T-cell (primary cell): ENCODE measurements at regions not wholly inside any gene's neighbourhood (a gene's known extent, or its start where the extent isn't known, plus 50 kb on each side); places are given as distances from the start of the nearest gene placed in this dataset.
"Not testable (repeated sequence)": the region's sequence is repeated elsewhere in the genome, so short reads cannot be mapped to it uniquely, and the experiment has no call there.

Experiments
- ATAC-seq, 4 experiments: fragments of 200-7000 bp in 3 of 4; fragments of 150-1000 bp in 1 of 4; cut with Tn5 transposase; replicated peaks in 1 of 4; 1 replicate in 3 of 4; 2 replicates in 1 of 4; pipeline ENCODE4 v1.10.0; 2021; ENCODE audit warnings: moderate library complexity in 3 of 4, mild to moderate bottlenecking in 2 of 4, moderate number of reproducible peaks in 1 of 4
- CTCF ChIA-PET, 2 donors: fragments of 300-600 bp; sonication (Branson Sonifier 250); formaldehyde crosslinking; loops; one replicate each; lab custom pipeline; 2022; ENCODE audit warnings: antibody characterized with exemption in 2 of 2; lab: Charles Lee
- POLR2A ChIA-PET, 2 donors: fragments of 300-600 bp; sonication (Branson Sonifier 250); formaldehyde crosslinking; loops; one replicate each; lab custom pipeline; 2022; ENCODE audit warnings: antibody characterized with exemption in 2 of 2; lab: Charles Lee
- DNase-seq, 35 experiments: peaks; one replicate each; pipeline versions ENCODE4 v3.0.0 to v3.0.0-alpha.2; 2013 to 2023
- H3K27ac ChIP-seq: one replicate; pipeline ENCODE4 v1.5.1; 2013; ENCODE audit warnings: low read length
- H3K27me3 ChIP-seq, 2 experiments: replicated peaks in 1 of 2; 1 replicate in 1 of 2; 2 replicates in 1 of 2; pipeline versions ENCODE4 v1.6.1 to v1.7.0; 2013; ENCODE audit warnings: low read length in 1 of 2, mixed read lengths in 1 of 2; ENCODE audit not compliant: control insufficient read depth in 2 of 2, insufficient read depth in 2 of 2; ENCODE audit errors: extremely low read depth in 1 of 2
- H3K36me3 ChIP-seq, 2 donors: 1 replicate in 1 of 2; 2 replicates in 1 of 2; pipeline versions ENCODE4 v1.6.1 to v1.7.0; 2013; ENCODE audit warnings: low read length in 1 of 2; ENCODE audit not compliant: control insufficient read depth in 2 of 2, insufficient read depth in 1 of 2; ENCODE audit errors: extremely low read depth in 1 of 2
- H3K4me1 ChIP-seq, 2 experiments: 1 replicate in 1 of 2; 2 replicates in 1 of 2; pipeline versions ENCODE4 v1.6.1 to v1.7.0; 2013; ENCODE audit warnings: low read length in 2 of 2, mixed read lengths in 1 of 2; ENCODE audit not compliant: insufficient read depth in 2 of 2, control insufficient read depth in 1 of 2; ENCODE audit errors: extremely low read depth in 1 of 2
- H3K4me3 ChIP-seq, 2 donors: 1 replicate in 1 of 2; 2 replicates in 1 of 2; pipeline versions ENCODE4 v1.5.1 to v1.7.0; 2013; ENCODE audit warnings: mild to moderate bottlenecking in 2 of 2, low read length in 1 of 2, moderate library complexity in 1 of 2; ENCODE audit not compliant: control insufficient read depth in 1 of 2; ENCODE audit errors: extremely low read depth in 1 of 2
- H3K9me3 ChIP-seq: 2 replicates; pipeline ENCODE4 v1.7.0; 2013
- H3K27ac Mint-ChIP-seq, 2 donors: one replicate each; pipeline ENCODE4 v1.8.0; 2020 to 2021; ENCODE audit warnings: mild to moderate bottlenecking in 2 of 2, mixed read lengths in 2 of 2
- H3K27me3 Mint-ChIP-seq, 2 donors: one replicate each; pipeline ENCODE4 v1.8.0; 2021 to 2022; ENCODE audit warnings: mixed read lengths in 2 of 2
- H3K36me3 Mint-ChIP-seq: one replicate; pipeline ENCODE4 v1.8.0; 2021; ENCODE audit warnings: mixed read lengths
- H3K4me1 Mint-ChIP-seq, 3 donors: one replicate each; pipeline ENCODE4 v1.8.0; 2020 to 2022; ENCODE audit warnings: mixed read lengths in 3 of 3, mild to moderate bottlenecking in 1 of 3
- H3K4me3 Mint-ChIP-seq, 3 donors: one replicate each; pipeline ENCODE4 v1.8.0; 2020 to 2022; ENCODE audit warnings: mild to moderate bottlenecking in 3 of 3, mixed read lengths in 3 of 3, moderate library complexity in 3 of 3
- H3K9me3 Mint-ChIP-seq, 3 donors: one replicate each; pipeline ENCODE4 v1.8.0; 2020 to 2022; ENCODE audit warnings: mixed read lengths in 3 of 3
- WGBS: methylation state at CpG from one replicate; pipeline ENCODE4 v1.1.5; 2013; ENCODE audit warnings: missing lambda C conversion rate; ENCODE audit not compliant: insufficient coverage; 5-methylcytosine and 5-hydroxymethylcytosine counted together

- Histone ChIP-seq H3K4me3 (no peak overlapping the region), H3K27me3 (no peaks in the 10 kb centered on the region), H3K9me3 (peaks cover 3% of the 10 kb centered on the region), H3K4me1 (no peaks in the 10 kb centered on the region), H3K36me3 (no peaks in the 10 kb centered on the region), H3K27ac (no peak overlapping the region)
- WGBS = 94% methylated on average over 2 of the region's 4 CpGs
- no peak for ATAC-seq
- no peak for DNase-seq
- no peak overlapping the region for H3K27ac Mint-ChIP-seq
- POLR2A ChIA-PET = no interaction called here
- H3K9me3 Mint-ChIP-seq = peaks cover 23 to 31% (median 27%) of the 10 kb centered on the region in 3 donors
- no peak overlapping the region for H3K4me3 Mint-ChIP-seq
- no peaks in the 10 kb centered on the region for H3K27me3 Mint-ChIP-seq
- H3K4me1 Mint-ChIP-seq = no peaks in the 10 kb centered on the region
- CTCF ChIA-PET = no interaction called here
- H3K36me3 Mint-ChIP-seq = no peaks in the 10 kb centered on the region
Observed at GRCh38 chr14:27253966-27254365, 656.1 kb upstream of the NOVA1 start.

- no peaks in the 10 kb centered on the region for H3K4me1 Mint-ChIP-seq
- no CpG with 5 or more reads among the region's 3 CpGs for WGBS
Observed at GRCh38 chr14:27256805-27257204, 659.0 kb upstream of the NOVA1 start.

GRCh38 chr14:27267876-27268275, 670.0 kb upstream of the NOVA1 start:
- ChIA-PET POLR2A (no interaction called here), CTCF (no interaction called here)
- ATAC-seq = no peak
- DNase-seq = no peak
- Histone ChIP-seq H3K4me3 (no peak overlapping the region), H3K4me1 (no peaks in the 10 kb centered on the region), H3K36me3 (no peaks in the 10 kb centered on the region), H3K9me3 (peaks cover 3% of the 10 kb centered on the region), H3K27me3 (no peaks in the 10 kb centered on the region), H3K27ac (no peak overlapping the region)
- Mint-ChIP-seq H3K4me3 (no peak overlapping the region), H3K9me3 (peaks cover 9 to 28% (median 20%) of the 10 kb centered on the region in 3 donors), H3K36me3 (no peaks in the 10 kb centered on the region), H3K27me3 (no peaks in the 10 kb centered on the region), H3K4me1 (no peaks in the 10 kb centered on the region), H3K27ac (no peak overlapping the region)
- WGBS = no CpG with 5 or more reads among the region's 1 CpG

More at GRCh38 chr14:27256805-27257204, 659.0 kb upstream of the NOVA1 start:
- Histone ChIP-seq H3K36me3 (no peaks in the 10 kb centered on the region), H3K9me3 (peaks cover 6% of the 10 kb centered on the region), H3K27ac (no peak overlapping the region), H3K4me3 (no peak overlapping the region), H3K27me3 (no peaks in the 10 kb centered on the region), H3K4me1 (no peaks in the 10 kb centered on the region)
- Mint-ChIP-seq H3K27me3 (no peaks in the 10 kb centered on the region), H3K36me3 (no peaks in the 10 kb centered on the region), H3K4me3 (no peak overlapping the region), H3K27ac (no peak overlapping the region), H3K9me3 (peaks cover 13 to 22% (median 18%) of the 10 kb centered on the region in 3 donors)
- ATAC-seq (no peak), DNase-seq (no peak)
- CTCF ChIA-PET = no interaction called here
- POLR2A ChIA-PET = no interaction called here

GRCh38 chr14:27270716-27271115, 672.9 kb upstream of the NOVA1 start:
- no peak for ATAC-seq
- Histone ChIP-seq H3K27me3 (no peaks in the 10 kb centered on the region), H3K27ac (no peak overlapping the region), H3K4me1 (no peaks in the 10 kb centered on the region), H3K9me3 (peaks cover 3% of the 10 kb centered on the region), H3K4me3 (no peak overlapping the region), H3K36me3 (no peaks in the 10 kb centered on the region)
- 79% methylated on average over 5 of the region's 6 CpGs for WGBS
- POLR2A ChIA-PET = no interaction called here
- H3K4me1 Mint-ChIP-seq = no peaks in the 10 kb centered on the region
- no peaks in the 10 kb centered on the region for H3K36me3 Mint-ChIP-seq
- CTCF ChIA-PET = no interaction called here
- no peak for DNase-seq
- no peak overlapping the region for H3K4me3 Mint-ChIP-seq
- H3K27ac Mint-ChIP-seq = no peak overlapping the region
- peaks cover 13 to 28% (median 27%) of the 10 kb centered on the region in 3 donors for H3K9me3 Mint-ChIP-seq
- H3K27me3 Mint-ChIP-seq = no peaks in the 10 kb centered on the region

GRCh38 chr14:27278341-27278740, 680.5 kb upstream of the NOVA1 start:
- no peaks in the 10 kb centered on the region for H3K9me3 ChIP-seq
- no peaks in the 10 kb centered on the region for H3K4me1 ChIP-seq
- DNase-seq (no peak), ATAC-seq (no peak)
- CTCF ChIA-PET = no interaction called here
- H3K27me3 ChIP-seq = no peaks in the 10 kb centered on the region
- Mint-ChIP-seq H3K27ac (no peak overlapping the region), H3K4me3 (no peak overlapping the region), H3K4me1 (no peaks in the 10 kb centered on the region), H3K27me3 (no peaks in the 10 kb centered on the region), H3K9me3 (peaks cover 15 to 36% (median 32%) of the 10 kb centered on the region in 3 donors), H3K36me3 (no peaks in the 10 kb centered on the region)
- POLR2A ChIA-PET = no interaction called here
- no peak overlapping the region for H3K4me3 ChIP-seq
- H3K36me3 ChIP-seq = no peaks in the 10 kb centered on the region
- 36% methylated on average over 2 of the region's 2 CpGs for WGBS
- H3K27ac ChIP-seq = no peak overlapping the region

- H3K36me3 ChIP-seq = no peaks in the 10 kb centered on the region
- no peaks in the 10 kb centered on the region for H3K4me1 ChIP-seq
- no peak overlapping the region for H3K27ac ChIP-seq
- Mint-ChIP-seq H3K4me3 (no peak overlapping the region), H3K9me3 (peaks cover 16 to 39% (median 22%) of the 10 kb centered on the region in 3 donors), H3K27ac (no peak overlapping the region), H3K4me1 (no peaks in the 10 kb centered on the region), H3K27me3 (no peaks in the 10 kb centered on the region), H3K36me3 (no peaks in the 10 kb centered on the region)
- ATAC-seq (no peak), DNase-seq (no peak)
- ChIA-PET CTCF (no interaction called here), POLR2A (no interaction called here)
- no peak overlapping the region for H3K4me3 ChIP-seq
- no peaks in the 10 kb centered on the region for H3K27me3 ChIP-seq
- H3K9me3 ChIP-seq = no peaks in the 10 kb centered on the region
Observed at GRCh38 chr14:27305441-27305945, 707.7 kb upstream of the NOVA1 start.

- H3K4me1 ChIP-seq, H3K27ac Mint-ChIP-seq, H3K9me3 ChIP-seq, H3K27ac ChIP-seq, H3K27me3 ChIP-seq, ATAC-seq, H3K36me3 Mint-ChIP-seq, H3K27me3 Mint-ChIP-seq, DNase-seq, H3K4me3 ChIP-seq, H3K36me3 ChIP-seq, CTCF ChIA-PET, H3K4me1 Mint-ChIP-seq, POLR2A ChIA-PET, H3K4me3 Mint-ChIP-seq: not testable (repeated sequence)
- 92% methylated on average over 5 of the region's 7 CpGs for WGBS
- H3K9me3 Mint-ChIP-seq = peaks cover 15 to 38% (median 30%) of the 10 kb centered on the region in 3 donors
Observed at GRCh38 chr14:27312730-27313129, 714.9 kb upstream of the NOVA1 start.
